Mesothelial cell of epicardium (in vitro differentiated cells): ENCODE measurements at regions not wholly inside any gene's neighbourhood (a gene's known extent, or its start where the extent isn't known, plus 50 kb on each side); places are given as distances from the start of the nearest gene placed in this dataset.
"Not testable (repeated sequence)": the region's sequence is repeated elsewhere in the genome, so short reads cannot be mapped to it uniquely, and the experiment has no call there.

Experiments
- DNase-seq, 2 experiments: peaks; one replicate each; pipeline ENCODE4 v3.0.0; 2021; ENCODE audit warnings: low spot score in 2 of 2; ENCODE audit not compliant: unreplicated experiment in 2 of 2
- H3K27ac Mint-ChIP-seq: 2 replicates; pipeline ENCODE4 v1.8.0; 2021; ENCODE audit warnings: mixed read lengths
- H3K27me3 Mint-ChIP-seq: 2 replicates; pipeline ENCODE4 v1.8.0; 2021; ENCODE audit warnings: low read depth, mixed read lengths
- H3K36me3 Mint-ChIP-seq: 2 replicates; pipeline ENCODE4 v1.8.0; 2021; ENCODE audit warnings: mixed read lengths
- H3K4me1 Mint-ChIP-seq: 2 replicates; pipeline ENCODE4 v1.8.0; 2021; ENCODE audit warnings: mixed read lengths
- H3K4me3 Mint-ChIP-seq: 2 replicates; pipeline ENCODE4 v1.8.0; 2021; ENCODE audit warnings: mild to moderate bottlenecking, moderate library complexity, mixed read lengths
- H3K9me3 Mint-ChIP-seq: 2 replicates; pipeline ENCODE4 v1.8.0; 2021; ENCODE audit warnings: mixed read lengths
- TF ChIP-seq, protein P1 (sequence below): fragments of 200-600 bp; sonication (generic); IDR thresholded peaks from one replicate; pipeline ENCODE4 v1.5.0; 2021; ENCODE audit warnings: antibody characterized with exemption; ENCODE audit not compliant: unreplicated experiment

DNA sequence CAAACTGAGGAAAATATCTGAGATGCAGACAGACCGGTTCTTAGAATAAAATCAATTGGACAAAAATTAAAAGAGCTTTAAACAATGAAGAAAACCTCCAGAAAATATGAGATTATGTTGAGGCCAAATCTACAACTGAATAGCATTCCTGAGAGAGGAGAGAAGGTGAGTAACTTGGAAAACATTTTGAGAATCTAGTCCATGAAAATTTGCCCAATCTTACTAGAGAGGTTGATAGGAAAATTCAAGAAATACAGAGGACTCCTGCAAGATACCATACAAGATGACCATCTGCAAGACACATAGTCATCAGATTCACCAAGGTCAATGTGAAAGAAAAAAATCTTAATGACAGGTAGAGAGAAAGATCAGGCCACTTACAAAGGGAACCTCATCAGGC lies 437.7 kb upstream of the ADGRB3 start:
- TF ChIP-seq, protein P1, sequence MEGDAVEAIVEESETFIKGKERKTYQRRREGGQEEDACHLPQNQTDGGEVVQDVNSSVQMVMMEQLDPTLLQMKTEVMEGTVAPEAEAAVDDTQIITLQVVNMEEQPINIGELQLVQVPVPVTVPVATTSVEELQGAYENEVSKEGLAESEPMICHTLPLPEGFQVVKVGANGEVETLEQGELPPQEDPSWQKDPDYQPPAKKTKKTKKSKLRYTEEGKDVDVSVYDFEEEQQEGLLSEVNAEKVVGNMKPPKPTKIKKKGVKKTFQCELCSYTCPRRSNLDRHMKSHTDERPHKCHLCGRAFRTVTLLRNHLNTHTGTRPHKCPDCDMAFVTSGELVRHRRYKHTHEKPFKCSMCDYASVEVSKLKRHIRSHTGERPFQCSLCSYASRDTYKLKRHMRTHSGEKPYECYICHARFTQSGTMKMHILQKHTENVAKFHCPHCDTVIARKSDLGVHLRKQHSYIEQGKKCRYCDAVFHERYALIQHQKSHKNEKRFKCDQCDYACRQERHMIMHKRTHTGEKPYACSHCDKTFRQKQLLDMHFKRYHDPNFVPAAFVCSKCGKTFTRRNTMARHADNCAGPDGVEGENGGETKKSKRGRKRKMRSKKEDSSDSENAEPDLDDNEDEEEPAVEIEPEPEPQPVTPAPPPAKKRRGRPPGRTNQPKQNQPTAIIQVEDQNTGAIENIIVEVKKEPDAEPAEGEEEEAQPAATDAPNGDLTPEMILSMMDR = no peak
- no peak for DNase-seq
- Mint-ChIP-seq H3K36me3 (no peaks in the 10 kb centered on the region), H3K27me3 (no peaks in the 10 kb centered on the region), H3K27ac (no peak overlapping the region), H3K9me3 (peaks cover 46% of the 10 kb centered on the region), H3K4me3 (no peak overlapping the region), H3K4me1 (no peaks in the 10 kb centered on the region)

DNA sequence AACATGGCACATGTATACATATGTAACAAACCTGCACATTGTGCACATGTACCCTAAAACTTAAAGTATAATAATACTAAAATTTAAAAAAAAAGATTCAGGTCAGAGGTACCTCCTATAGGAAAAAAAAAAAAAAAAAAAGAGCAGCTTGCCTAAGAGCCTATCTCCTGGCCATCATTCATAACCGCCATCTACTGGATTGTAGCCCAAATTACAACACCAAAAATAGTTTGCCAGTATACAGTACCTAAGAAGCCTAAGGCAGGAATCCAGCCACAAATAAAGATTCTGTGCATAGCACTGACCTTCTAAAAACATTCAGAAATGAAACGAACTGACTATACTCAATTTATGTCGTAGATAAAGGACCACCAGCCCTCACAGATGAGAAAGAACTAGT lies 438.4 kb upstream of the ADGRB3 start:
- H3K36me3 Mint-ChIP-seq = no peaks in the 10 kb centered on the region
- peaks cover 46% of the 10 kb centered on the region for H3K9me3 Mint-ChIP-seq
- H3K4me1 Mint-ChIP-seq = no peaks in the 10 kb centered on the region
- TF ChIP-seq, protein P1 = no peak
- H3K4me3 Mint-ChIP-seq = no peak overlapping the region
- H3K27ac Mint-ChIP-seq = no peak overlapping the region
- no peaks in the 10 kb centered on the region for H3K27me3 Mint-ChIP-seq
- no peak for DNase-seq

DNA sequence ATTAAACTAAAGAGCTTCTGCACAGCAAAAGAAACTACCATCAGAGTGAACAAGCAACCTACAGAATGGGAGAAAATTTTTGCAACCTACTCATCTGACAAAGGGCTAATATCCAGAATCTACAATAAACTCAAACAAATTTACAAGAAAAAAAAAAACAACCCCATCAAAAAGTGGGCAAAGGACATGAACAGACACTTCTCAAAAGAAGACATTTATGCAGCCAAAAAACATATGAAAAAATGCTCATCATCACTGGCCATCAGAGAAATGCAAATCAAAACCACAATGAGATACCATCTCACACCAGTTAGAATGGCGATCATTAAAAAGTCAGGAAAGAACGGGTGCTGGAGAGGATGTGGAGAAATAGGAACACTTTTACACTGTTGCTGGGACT lies 439.3 kb upstream of the ADGRB3 start:
- H3K27ac Mint-ChIP-seq, H3K4me3 Mint-ChIP-seq: not testable (repeated sequence)

DNA sequence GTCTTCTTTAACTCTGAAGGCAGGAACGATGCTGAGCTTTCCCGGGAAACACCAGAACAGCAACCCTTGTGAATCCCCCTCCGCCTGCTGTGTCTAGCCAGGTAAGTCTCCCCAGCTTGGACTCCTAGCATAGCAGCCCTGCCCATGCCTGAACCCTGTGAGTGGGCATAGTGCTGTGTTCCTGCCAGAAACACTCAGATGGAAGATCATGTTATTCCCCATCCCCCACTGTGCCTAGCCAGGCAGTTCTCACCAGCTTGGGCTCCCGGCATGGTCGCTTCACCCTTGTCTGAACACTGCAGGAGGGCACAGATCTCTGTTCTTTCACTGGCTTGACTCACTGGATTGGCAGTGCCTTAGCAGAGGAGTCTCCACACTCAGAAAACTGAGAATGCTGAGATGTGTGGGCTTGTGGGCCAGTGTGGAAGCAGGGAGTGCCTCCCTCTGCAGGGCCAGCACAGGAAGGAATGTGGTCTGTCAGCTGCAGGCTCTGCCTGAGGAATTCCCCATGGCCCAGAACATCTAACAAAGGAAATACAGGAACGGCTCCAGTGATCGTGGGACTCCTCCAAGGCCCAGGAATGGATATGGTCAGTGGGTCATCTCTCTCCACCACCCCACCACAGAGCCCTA lies 440.1 kb upstream of the ADGRB3 start:
- H3K36me3 Mint-ChIP-seq = no peaks in the 10 kb centered on the region
- TF ChIP-seq, protein P1 = no peak
- no peak for DNase-seq
- H3K4me3 Mint-ChIP-seq = no peak overlapping the region
- H3K4me1 Mint-ChIP-seq = no peaks in the 10 kb centered on the region
- H3K27ac Mint-ChIP-seq = no peak overlapping the region
- no peaks in the 10 kb centered on the region for H3K27me3 Mint-ChIP-seq
- peaks cover 36% of the 10 kb centered on the region for H3K9me3 Mint-ChIP-seq

More for the DNA sequence above, 439.3 kb upstream of the ADGRB3 start:
- H3K4me1 Mint-ChIP-seq, H3K27me3 Mint-ChIP-seq, H3K36me3 Mint-ChIP-seq, DNase-seq: not testable (repeated sequence)
- H3K9me3 Mint-ChIP-seq = peaks cover 43% of the 10 kb centered on the region

DNA sequence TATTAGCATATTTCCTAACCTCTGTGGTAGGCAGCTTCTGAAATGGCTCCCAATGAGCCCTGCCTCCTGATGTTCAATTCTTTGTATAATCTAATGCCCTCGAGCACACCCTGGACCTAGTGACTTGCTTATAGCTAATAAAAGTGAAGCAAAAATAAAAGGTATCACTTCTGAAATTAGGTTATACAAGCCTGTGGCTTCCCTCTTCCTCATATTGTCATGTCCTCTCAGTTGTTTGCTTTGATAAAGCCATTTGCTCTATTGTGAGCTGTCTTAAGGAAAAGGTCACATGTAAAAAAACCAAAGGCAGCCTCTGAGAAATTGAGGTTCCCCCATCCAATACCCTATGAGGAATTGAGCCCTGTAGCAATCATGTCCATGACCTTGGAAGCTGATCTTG lies 442.1 kb upstream of the ADGRB3 start:
- Mint-ChIP-seq H3K27ac (no peak overlapping the region), H3K27me3 (no peaks in the 10 kb centered on the region), H3K4me1 (no peaks in the 10 kb centered on the region), H3K9me3 (peaks cover 19% of the 10 kb centered on the region), H3K4me3 (no peak overlapping the region), H3K36me3 (no peaks in the 10 kb centered on the region)
- TF ChIP-seq, protein P1 = no peak
- DNase-seq = no peak

DNA sequence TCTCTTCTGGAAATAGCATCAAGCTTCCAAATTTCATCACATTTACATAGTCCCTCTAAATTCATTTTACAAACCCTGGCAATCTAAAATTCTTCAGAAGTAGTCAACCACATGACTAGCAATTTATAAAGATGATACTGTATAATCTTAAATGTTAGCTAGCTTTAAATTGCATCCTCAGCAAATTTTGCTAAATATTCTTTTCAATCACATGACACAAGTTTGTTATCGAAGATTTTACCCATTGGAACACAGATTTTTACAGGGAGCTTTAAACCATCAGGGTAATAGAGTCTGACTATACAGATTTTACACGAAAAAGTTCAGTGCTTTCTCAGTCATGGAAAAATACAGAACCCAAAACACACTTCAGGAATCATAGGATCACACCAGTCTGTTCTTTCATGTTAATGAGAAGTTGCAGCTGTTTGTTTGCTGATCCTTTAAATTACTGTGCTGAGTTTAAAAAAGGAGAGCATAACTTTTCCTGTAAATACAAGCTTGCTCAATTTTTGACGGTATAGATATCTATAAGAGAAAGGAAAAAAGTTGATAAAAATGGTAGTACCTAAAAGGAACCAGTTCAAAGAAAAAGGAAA lies 445.8 kb upstream of the ADGRB3 start:
- H3K27me3 Mint-ChIP-seq = no peaks in the 10 kb centered on the region
- H3K36me3 Mint-ChIP-seq = no peaks in the 10 kb centered on the region
- no peaks in the 10 kb centered on the region for H3K9me3 Mint-ChIP-seq
- H3K27ac Mint-ChIP-seq = no peak overlapping the region
- no peak overlapping the region for H3K4me3 Mint-ChIP-seq
- no peak for DNase-seq
- H3K4me1 Mint-ChIP-seq = no peaks in the 10 kb centered on the region
- TF ChIP-seq, protein P1 = no peak
